ENCODE measurements at regions not wholly inside any gene's neighbourhood (a gene's known extent, or its start where the extent isn't known, plus 50 kb on each side); places are given as distances from the start of the nearest gene placed in this dataset.

DNA sequence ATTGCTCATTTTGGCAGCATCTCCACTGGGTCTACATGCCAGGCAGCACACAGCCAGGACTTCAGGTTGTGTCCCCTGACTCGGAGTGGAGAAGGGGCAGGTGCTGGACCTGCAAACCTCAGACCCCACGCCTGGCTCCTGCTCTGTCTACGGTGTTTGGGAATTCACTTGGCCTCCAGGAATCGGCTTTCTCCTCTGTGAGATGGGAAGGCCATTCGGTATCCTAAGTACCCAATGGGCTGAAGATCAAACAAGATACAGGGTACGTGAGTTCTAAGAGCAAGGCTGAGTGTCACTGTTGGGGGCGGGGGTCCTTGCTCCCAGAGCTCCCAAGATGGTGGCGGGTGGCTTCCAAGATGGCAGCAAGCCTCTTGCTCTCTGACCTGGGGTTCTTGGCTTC, 73.2 kb upstream of the EN2 start:
- TF ChIP-seq, protein P1, sequence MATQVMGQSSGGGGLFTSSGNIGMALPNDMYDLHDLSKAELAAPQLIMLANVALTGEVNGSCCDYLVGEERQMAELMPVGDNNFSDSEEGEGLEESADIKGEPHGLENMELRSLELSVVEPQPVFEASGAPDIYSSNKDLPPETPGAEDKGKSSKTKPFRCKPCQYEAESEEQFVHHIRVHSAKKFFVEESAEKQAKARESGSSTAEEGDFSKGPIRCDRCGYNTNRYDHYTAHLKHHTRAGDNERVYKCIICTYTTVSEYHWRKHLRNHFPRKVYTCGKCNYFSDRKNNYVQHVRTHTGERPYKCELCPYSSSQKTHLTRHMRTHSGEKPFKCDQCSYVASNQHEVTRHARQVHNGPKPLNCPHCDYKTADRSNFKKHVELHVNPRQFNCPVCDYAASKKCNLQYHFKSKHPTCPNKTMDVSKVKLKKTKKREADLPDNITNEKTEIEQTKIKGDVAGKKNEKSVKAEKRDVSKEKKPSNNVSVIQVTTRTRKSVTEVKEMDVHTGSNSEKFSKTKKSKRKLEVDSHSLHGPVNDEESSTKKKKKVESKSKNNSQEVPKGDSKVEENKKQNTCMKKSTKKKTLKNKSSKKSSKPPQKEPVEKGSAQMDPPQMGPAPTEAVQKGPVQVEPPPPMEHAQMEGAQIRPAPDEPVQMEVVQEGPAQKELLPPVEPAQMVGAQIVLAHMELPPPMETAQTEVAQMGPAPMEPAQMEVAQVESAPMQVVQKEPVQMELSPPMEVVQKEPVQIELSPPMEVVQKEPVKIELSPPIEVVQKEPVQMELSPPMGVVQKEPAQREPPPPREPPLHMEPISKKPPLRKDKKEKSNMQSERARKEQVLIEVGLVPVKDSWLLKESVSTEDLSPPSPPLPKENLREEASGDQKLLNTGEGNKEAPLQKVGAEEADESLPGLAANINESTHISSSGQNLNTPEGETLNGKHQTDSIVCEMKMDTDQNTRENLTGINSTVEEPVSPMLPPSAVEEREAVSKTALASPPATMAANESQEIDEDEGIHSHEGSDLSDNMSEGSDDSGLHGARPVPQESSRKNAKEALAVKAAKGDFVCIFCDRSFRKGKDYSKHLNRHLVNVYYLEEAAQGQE (IDR thresholded peaks at IDR 0.05; ENCODE audit: insufficient read depth in 1 of 2, low read depth in 2 of 2, low read length in 2 of 2), result no peak
- TF ChIP-seq POLR2AphosphoS5 (IDR thresholded peaks at IDR 0.05; ENCODE audit: low read depth, low read length), result no peak
- TF ChIP-seq TAF1 (IDR thresholded peaks at IDR 0.05; ENCODE audit: borderline replicate concordance, insufficient read depth, low read length), result no peak
